H4 (cell line): ENCODE measurements at regions not wholly inside any gene's neighbourhood (a gene's known extent, or its start where the extent isn't known, plus 50 kb on each side); places are given as distances from the start of the nearest gene placed in this dataset.
"Not testable (repeated sequence)": the region's sequence is repeated elsewhere in the genome, so short reads cannot be mapped to it uniquely, and the experiment has no call there.

Source experiments
- DNase-seq: peaks from one replicate; pipeline ENCODE4 v3.0.0-alpha.2; 2015; ENCODE audit warnings: low spot score

- no peak for DNase-seq
These were observed 224.7 kb downstream of the CAAP1 start for GRCh38 chr9:26667882-26668281.

GRCh38 chr9:26665666-26666065 lies 226.9 kb downstream of the CAAP1 start:
- DNase-seq: no peak

- not testable (repeated sequence) for DNase-seq
These were observed 228.4 kb downstream of the CAAP1 start for GRCh38 chr9:26664087-26664773.

- no peak for DNase-seq
These were observed 230.1 kb downstream of the CAAP1 start for GRCh38 chr9:26662476-26662875.

GRCh38 chr9:26658476-26658875 lies 234.1 kb downstream of the CAAP1 start:
- no peak for DNase-seq

- DNase-seq: no peak
These were observed 234.6 kb downstream of the CAAP1 start for GRCh38 chr9:26657958-26658357.

- DNase-seq: peak; percentile 16
These were observed 236.4 kb downstream of the CAAP1 start for GRCh38 chr9:26656003-26656870.

GRCh38 chr9:26655166-26655565 lies 237.4 kb downstream of the CAAP1 start:
- no peak for DNase-seq

- no peak for DNase-seq
These were observed 242.3 kb downstream of the CAAP1 start for GRCh38 chr9:26650325-26650724.

- no peak for DNase-seq
These were observed 248.8 kb downstream of the CAAP1 start for GRCh38 chr9:26643826-26644225.

- no peak for DNase-seq
These were observed 252.8 kb downstream of the CAAP1 start for GRCh38 chr9:26639761-26640160.

GRCh38 chr9:26637101-26637500 lies 255.5 kb downstream of the CAAP1 start:
- no peak for DNase-seq

- DNase-seq: not testable (repeated sequence)
These were observed 278.7 kb downstream of the CAAP1 start for GRCh38 chr9:26613851-26614350.

GRCh38 chr9:26612211-26612610 lies 280.4 kb downstream of the CAAP1 start:
- no peak for DNase-seq

- DNase-seq: no peak
These were observed 285.8 kb downstream of the CAAP1 start for GRCh38 chr9:26606756-26607155.

GRCh38 chr9:26605367-26605766 lies 287.2 kb downstream of the CAAP1 start:
- DNase-seq: no peak

- no peak for DNase-seq
These were observed 288.4 kb downstream of the CAAP1 start for GRCh38 chr9:26604076-26604662.

- no peak for DNase-seq
These were observed 289.0 kb downstream of the CAAP1 start for GRCh38 chr9:26603617-26604016.

- no peak for DNase-seq
These were observed 295.0 kb downstream of the CAAP1 start for GRCh38 chr9:26597542-26598149.

- DNase-seq: no peak
These were observed 313.5 kb downstream of the CAAP1 start for GRCh38 chr9:26579056-26579455.

- no peak for DNase-seq
These were observed 317.6 kb downstream of the CAAP1 start for GRCh38 chr9:26574898-26575440.

GRCh38 chr9:26574256-26574655 lies 318.3 kb downstream of the CAAP1 start:
- no peak for DNase-seq
